Left ventricle myocardium inferior (tissue), 1 donor: ENCODE measurements at regions not wholly inside any gene's neighbourhood (a gene's known extent, or its start where the extent isn't known, plus 50 kb on each side); places are given as distances from the start of the nearest gene placed in this dataset.
"Not testable (repeated sequence)": the region's sequence is repeated elsewhere in the genome, so short reads cannot be mapped to it uniquely, and the experiment has no call there.

Source experiments
- DNase-seq: peaks from one replicate; pipeline ENCODE4 v3.0.0-alpha.2; 2020
- H3K27ac ChIP-seq: fragments of 200-600 bp; replicated peaks from 2 replicates; pipeline ENCODE4 v1.8.0; 2021
- H3K27me3 ChIP-seq: fragments of 200-600 bp; 2 replicates; pipeline ENCODE4 v1.8.0; 2021; ENCODE audit warnings: low read depth
- H3K36me3 ChIP-seq: fragments of 200-600 bp; 2 replicates; pipeline ENCODE4 v1.8.0; 2021
- H3K4me1 ChIP-seq: fragments of 200-600 bp; 2 replicates; pipeline ENCODE4 v1.8.0; 2021
- H3K4me3 ChIP-seq: fragments of 200-600 bp; 2 replicates; pipeline ENCODE4 v1.8.0; 2021; ENCODE audit warnings: mild to moderate bottlenecking, moderate library complexity
- H3K9me3 ChIP-seq: fragments of 200-600 bp; replicated peaks from 2 replicates; pipeline ENCODE4 v1.8.0; 2021
- CTCF ChIP-seq: fragments of 200-600 bp; IDR thresholded peaks from 2 replicates; pipeline ENCODE4 v1.8.0; 2021; ENCODE audit warnings: antibody characterized with exemption, mild to moderate bottlenecking, borderline replicate concordance
- intact Hi-C: fragments of 100-400 bp; cut with micrococcal nuclease; formaldehyde crosslinking; loops from one replicate; pipeline ENCODE4 v1.11.0; 2022
- donor health status: DM: no; HTN: yes; CAD: no; lungs with severe emphysema.

GRCh38 chr13:21309542-21310172 lies 133.2 kb downstream of the MRPL57 start:
- Histone ChIP-seq H3K36me3 (no peaks in the 10 kb centered on the region), H3K4me1 (no peaks in the 10 kb centered on the region), H3K9me3 (no peaks in the 10 kb centered on the region), H3K27ac (no peak overlapping the region), H3K4me3 (no peak overlapping the region), H3K27me3 (no peaks in the 10 kb centered on the region)
- no peak for TF ChIP-seq CTCF
- DNase-seq: no peak
- intact Hi-C loops: no loop called here

DNA sequence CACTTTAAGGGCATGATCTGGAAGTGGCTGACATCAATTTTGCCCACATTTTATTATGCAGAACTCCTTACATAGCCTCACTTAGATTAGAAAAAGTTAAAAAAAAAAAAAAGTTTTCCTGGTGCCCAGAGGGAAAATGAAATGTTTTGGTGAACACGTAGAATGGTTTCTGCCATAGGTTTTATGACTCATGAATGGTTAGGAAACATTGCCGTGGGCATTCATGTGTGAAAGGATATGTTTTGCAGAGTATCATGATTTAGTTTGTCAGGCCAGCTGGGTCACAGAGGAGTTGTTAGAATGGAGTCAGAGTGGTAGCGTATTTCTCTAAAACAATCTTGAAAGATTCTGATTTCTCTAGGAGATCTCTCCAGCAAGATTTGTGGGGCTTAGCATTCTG lies 133.8 kb downstream of the MRPL57 start:
- no peaks in the 10 kb centered on the region for H3K36me3 ChIP-seq
- TF ChIP-seq CTCF: no peak
- intact Hi-C loops: no loop called here
- H3K27ac ChIP-seq: no peak overlapping the region
- no peaks in the 10 kb centered on the region for H3K4me1 ChIP-seq
- no peak overlapping the region for H3K4me3 ChIP-seq
- DNase-seq: no peak
- H3K27me3 ChIP-seq: no peaks in the 10 kb centered on the region
- no peaks in the 10 kb centered on the region for H3K9me3 ChIP-seq

GRCh38 chr13:21314976-21315375 lies 138.5 kb downstream of the MRPL57 start:
- H3K27ac ChIP-seq, H3K27me3 ChIP-seq, H3K36me3 ChIP-seq, DNase-seq, H3K4me3 ChIP-seq, H3K4me1 ChIP-seq, H3K9me3 ChIP-seq, intact Hi-C loops: not testable (repeated sequence)

DNA sequence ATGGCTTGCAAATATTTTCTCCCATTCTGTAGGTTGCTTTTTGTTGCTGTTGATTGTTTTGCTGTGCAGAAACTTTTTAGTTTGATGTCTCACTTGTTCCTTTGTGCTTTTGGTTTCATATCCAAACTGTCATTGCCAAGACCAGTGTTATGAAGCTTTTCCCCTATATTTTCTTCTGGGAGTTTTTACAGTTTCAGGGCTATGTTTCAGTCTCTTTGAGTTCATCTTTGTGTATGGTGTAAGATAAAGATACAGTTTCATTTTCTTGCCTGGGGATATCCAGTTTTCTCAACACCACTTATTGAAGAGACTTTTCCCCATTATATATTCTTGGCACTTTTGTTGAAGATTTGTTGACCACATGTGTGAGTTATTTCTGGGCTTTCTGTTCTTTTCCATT lies 139.9 kb downstream of the MRPL57 start:
- Histone ChIP-seq H3K9me3 (no peaks in the 10 kb centered on the region), H3K4me3 (no peak overlapping the region), H3K27ac (no peak overlapping the region), H3K36me3 (no peaks in the 10 kb centered on the region), H3K27me3 (no peaks in the 10 kb centered on the region), H3K4me1 (no peaks in the 10 kb centered on the region)
- DNase-seq: no peak
- TF ChIP-seq CTCF: no peak
- intact Hi-C loops: no loop called here

DNA sequence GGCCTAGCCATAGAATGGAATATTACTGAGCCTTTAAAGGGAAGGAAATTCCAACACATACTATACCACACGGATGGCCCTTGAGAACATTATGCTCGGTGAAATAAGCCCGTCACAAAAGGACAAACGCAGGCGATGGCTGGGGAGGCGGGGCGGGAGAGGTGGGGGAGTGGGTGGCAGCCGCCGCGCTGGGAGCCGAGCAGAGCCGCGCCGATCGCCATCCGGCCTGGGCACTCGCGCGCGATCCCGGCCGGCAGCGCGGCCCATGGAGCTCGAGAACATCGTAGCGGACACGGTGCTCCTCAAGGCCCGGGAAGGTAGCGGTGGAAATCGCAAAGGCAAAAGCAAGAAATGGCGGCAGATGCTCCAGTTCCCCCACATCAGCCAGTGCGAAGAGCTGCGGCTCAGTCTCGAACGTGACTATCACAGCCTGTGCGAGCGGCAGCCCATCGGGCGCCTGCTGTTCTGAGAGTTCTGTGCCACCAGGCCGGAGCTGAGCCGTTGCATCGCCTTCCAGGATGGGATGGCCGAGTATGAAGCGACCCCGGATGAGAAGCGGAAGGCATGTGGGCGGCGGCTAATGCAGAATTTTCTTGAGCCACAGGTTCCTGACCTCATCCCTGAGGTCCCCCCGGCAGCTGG lies 140.1 kb downstream of the ZDHHC20 start:
- no peak for DNase-seq
- no peak for TF ChIP-seq CTCF
- no peaks in the 10 kb centered on the region for H3K27me3 ChIP-seq
- no peaks in the 10 kb centered on the region for H3K4me1 ChIP-seq
- peak overlapping the region; percentile 55 for H3K4me3 ChIP-seq
- no peaks in the 10 kb centered on the region for H3K36me3 ChIP-seq
- intact Hi-C loops: no loop called here
- H3K9me3 ChIP-seq: no peaks in the 10 kb centered on the region
- H3K27ac ChIP-seq: no peak overlapping the region

- no peak overlapping the region for H3K4me3 ChIP-seq
- H3K9me3 ChIP-seq: no peaks in the 10 kb centered on the region
- H3K4me1 ChIP-seq: no peaks in the 10 kb centered on the region
- H3K27ac ChIP-seq: no peak overlapping the region
- H3K27me3 ChIP-seq: no peaks in the 10 kb centered on the region
- DNase-seq: no peak
- H3K36me3 ChIP-seq: no peaks in the 10 kb centered on the region
- TF ChIP-seq CTCF: no peak
- intact Hi-C loops: no loop called here
Measured at GRCh38 chr13:21319869-21320641, 139.0 kb downstream of the ZDHHC20 start.
